Stimulated activated CD8-positive, alpha-beta memory T cell treated with anti-CD3 and anti-CD28 coated beads, Interleukin-15, amount 100 ng/mL, for 1 hour (primary cell): ENCODE measurements at regions not wholly inside any gene's neighbourhood (a gene's known extent, or its start where the extent isn't known, plus 50 kb on each side); places are given as distances from the start of the nearest gene placed in this dataset.

Source experiments
- DNase-seq: peaks from one replicate; pipeline ENCODE4 v3.0.0-alpha.2; 2020; ENCODE audit warnings: low read depth

DNA sequence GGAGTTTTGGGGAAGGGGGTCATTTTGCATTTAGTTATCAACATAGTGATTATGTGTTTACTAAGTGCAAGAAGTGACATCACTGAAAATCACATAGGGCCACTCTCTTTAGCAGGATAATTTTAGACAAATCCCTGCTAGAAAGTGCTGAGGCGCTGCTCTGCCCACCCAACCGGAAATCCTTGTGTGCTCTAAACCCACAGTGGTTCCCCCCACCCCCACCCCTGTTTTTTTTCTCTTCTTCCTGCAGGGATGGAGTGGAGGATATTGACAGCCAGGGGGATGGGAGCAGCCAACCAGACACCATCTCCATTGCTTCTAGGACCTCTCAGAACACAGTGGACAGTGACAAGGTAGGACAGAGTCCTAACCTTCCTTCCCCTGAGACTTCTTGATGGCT lies 234.2 kb upstream of the UMPS start:
- DNase-seq: no peak

DNA sequence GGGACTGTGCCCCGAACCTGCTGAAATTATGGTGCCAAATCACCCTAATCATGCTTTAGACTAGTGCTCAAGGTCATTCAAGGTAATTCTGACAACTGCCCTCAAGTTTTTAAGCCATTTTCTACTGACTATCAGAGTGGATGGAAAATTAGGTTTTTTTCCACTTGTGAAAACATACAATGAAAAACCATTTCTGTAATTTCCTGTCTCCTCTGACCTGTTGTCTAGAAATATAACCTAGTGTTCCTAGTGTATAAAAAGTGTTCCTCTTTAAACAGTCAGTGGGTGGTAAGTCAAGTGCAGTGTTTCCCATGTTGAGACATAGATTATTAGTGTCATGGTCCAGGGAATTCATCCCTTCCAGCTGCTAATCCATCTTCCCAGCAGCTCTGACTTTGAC lies 232.8 kb upstream of the UMPS start:
- DNase-seq: no peak

DNA sequence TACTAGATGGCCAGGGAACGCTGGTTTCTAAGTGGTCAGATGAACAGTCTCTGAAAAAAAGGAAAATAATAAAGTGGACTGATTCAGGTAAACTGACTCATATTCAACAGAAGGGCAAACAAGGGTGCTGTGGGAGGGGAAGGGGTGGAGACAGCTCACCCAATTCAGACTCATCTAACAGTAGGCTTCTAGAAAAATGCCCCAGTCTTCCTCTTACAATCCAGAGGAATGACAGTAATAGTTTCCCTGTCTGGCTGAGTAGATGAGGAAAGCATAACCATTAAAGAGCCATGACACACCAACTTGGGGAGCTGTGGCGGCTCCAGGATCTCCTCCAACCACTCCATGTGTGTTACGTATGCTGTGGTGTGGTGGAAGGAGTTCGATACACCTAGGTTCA lies 231.4 kb upstream of the UMPS start:
- no peak for DNase-seq

DNA sequence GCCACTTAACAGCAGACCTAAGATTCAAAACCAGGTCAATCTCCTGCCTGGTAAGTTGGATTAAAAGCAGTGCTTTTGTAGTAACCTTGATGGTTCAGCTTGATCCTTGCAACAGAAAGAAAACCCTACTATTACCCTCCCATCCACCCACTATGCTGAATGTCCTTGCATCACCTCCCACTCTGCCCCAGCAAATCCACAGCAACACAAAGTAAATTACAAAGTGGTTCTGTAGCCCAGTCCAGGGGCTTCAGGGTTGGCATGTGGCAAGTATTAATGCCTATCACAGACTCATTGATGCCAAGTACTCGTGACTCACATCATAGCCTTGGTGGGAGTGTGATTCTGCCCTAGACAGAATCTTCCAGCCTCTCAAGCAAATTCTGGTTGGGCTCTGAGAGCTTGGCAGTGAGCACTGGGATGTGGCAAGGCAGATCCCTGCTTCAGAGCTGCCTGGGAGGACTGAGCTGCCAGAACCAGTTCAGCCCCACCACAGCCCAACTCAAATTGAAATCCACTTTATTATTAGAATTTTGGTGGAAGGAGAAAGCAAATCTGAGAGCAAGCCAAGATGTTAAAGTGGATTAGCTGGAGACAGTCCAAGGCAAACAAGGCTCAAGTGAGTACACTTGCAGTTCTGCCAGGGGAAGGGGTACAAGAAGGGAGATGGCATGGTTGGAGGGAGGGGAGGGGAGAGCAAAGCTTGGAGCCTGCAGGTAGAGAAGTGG lies 225.8 kb upstream of the UMPS start:
- no peak for DNase-seq

DNA sequence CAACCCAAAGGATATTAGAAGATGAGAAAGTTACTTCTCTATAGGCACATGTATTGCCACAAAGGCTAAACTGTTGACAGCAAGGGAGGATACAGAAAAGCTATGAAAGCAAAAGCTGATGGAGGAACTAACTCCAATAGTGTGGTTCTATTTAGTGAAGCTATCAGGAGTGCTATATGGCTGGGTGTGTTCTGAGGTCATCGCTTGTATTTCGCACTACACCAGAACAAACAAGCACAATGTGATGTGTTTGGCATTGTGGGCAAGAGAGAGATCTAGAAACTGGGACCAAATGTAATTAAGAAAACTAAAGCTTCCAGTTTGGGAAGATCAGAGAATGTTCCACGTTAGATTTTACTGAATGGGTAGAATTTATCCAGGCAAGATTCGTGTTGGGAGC lies 220.4 kb upstream of the UMPS start:
- DNase-seq: no peak

DNA sequence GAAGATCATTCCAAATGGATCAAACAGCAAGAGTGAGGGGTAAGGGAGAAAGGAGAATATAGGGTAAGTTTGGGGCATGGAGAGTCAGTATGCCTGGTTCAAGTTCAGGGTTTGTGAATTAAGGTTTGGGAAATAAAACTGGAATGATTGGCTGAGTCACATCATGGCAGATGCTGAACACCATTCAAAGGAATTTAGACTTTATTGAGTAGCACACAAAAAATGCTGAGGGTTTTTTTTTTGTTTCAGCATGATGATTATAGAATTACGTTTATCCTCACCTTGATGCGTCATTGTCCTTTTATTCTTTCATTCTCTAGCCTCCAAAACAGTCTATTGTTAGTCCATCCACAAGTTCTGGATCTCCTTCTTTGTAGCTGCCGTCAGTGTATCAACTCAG lies 220.0 kb upstream of the UMPS start:
- no peak for DNase-seq

DNA sequence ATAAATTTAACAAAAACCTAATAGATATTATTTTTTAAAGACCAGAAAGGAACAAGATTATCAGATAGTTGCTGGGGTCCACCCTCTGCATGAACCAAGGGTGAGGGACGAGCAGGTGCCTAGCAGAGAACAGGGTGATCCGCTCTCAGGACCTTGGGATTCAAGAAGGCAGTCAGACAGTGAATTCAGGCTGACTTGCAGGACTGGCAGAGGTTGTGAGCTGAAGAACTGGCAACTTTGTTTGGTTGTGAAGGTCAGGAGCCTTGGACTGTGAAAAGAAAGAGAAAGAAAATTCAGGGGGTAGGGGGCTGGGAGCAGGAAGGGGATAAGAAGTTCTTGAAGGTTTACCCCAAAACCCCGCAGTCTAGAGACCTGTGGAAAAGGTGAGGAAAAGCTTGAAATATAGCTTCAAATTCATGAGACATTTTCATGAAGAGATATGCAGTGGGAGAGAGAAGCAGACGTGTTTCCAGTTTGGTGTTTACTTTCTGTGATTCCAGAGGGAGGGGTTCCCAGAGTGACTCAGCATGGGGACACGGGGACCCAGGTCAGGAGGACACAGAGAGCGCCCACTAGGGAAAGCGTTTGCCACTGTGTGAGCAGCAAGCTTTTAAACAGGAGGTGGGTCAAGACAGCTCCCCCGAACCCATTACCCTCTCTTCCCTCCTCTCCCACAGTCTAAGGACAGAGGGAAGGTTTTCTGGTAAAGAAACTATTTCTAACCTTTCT lies 217.2 kb upstream of the UMPS start:
- DNase-seq: no peak

DNA sequence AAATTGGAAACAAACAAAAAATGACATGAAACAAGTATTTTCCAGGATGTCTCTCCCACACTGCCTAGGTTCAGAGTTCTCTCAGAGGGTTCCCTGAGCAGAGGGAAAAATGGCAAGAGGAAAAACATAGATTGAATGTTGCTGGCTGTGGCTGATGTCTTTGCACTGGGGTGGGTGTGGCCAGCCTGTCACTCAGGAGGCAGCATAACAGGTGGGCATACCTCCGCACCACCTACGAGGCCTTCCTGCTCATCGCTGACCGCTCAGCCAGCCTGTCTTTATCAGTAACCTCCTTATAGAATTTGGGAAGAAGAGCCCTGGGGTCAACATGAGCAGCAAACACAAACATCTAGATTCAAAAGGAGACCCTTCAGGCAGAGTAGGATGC lies 216.6 kb upstream of the UMPS start:
- no peak for DNase-seq

DNA sequence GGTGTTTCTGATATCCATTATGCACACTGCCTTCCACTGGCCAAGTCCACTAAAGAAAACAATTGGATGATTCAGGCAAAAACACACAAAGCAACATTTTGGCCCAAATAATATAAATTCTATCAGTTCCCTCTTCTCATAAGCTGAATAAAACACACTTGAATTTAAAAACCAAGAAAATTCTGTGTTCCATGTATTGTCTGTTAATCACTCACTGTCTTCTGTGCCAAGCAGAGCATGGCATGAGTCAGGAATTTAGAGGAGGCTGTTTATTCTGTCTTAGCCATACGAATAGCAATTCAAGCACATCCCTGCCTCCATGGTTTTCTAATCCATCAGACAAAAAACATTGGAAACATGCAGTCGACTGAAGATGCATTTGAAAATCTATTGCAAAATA lies 215.6 kb upstream of the UMPS start:
- no peak for DNase-seq

DNA sequence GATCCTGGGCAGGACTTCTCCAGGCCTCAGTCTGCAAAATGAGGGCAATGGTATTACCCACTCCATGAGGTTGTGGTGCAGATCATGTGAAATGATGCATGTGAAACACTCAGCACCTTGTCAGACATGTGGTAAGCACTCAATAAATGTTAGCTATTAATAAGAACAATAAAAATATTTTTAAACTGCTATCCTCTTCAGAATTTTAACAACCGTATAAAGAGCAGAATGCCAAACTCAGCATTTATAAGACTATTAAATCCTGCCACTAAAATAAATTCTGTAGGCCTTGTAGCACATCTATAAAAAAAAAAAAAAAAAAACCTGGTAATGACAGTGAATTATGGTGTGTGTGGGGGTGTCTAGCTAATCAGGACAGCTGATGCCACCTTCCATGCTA lies 213.9 kb upstream of the UMPS start:
- DNase-seq: no peak

DNA sequence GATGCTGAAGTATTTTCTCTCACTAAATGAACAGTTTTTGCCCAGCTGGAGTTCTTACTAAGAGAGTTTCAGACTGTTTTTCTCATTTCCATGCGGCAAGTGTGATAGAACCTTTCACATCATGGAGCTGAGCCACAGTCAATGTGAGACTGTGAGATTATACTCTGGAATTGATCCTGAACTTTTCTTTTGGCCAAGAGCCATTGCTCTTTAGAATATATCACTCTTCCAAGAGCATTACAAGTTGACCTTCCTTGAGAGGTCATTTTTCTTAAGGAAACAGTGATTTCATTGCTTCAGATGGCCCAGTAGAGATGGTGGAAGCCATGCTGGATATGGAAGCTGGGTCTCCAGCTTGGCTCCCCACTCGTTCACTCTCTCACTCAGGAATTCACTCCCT lies 212.9 kb upstream of the UMPS start:
- no peak for DNase-seq

DNA sequence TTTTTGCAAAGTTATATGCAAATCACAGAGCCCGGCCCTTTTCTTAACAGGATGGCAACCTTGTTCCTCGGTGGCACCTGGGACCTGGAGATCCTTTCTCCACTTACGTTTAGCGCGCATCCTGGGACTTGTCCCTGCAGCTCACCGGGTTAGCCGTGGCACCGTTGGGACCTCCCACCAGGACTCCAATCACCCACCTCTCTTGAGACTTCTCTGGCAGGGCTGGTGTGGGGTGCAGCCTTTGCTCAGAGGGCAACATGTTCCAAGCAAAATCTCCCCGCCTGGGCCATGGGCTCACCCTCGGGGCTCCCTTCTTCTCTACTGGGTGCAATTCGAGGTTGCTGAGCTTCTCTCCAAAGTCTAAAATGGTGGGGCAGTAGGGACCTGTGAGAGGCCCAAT lies 211.9 kb upstream of the UMPS start:
- no peak for DNase-seq

DNA sequence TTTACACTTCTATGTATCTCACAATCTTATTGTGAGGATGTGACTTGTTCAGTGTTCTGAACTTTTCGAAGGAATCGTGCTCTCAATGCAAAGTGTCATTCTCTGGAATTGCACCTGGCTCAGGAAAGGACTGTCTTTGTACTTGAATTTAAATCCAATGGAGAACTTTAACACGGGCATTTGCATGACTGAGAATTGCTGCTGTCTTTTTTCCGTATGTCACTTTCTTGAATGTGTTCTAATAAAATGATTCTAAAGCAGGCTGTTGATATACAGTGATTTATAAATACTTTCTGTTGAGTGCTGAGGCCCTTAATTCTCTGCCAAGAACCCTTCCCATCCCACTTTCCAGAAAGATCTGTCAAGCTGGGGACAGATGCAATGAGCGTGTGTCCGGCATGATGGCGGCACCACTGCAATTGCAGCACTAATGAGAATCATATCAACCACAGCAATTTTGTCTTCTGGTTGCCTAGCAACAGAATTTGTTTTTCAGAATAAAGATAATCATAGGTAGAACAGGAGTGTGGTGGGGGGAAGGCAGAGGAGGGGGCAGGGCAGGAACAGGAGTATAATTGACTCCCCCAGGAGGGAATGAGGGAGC lies 210.6 kb upstream of the UMPS start:
- no peak for DNase-seq

DNA sequence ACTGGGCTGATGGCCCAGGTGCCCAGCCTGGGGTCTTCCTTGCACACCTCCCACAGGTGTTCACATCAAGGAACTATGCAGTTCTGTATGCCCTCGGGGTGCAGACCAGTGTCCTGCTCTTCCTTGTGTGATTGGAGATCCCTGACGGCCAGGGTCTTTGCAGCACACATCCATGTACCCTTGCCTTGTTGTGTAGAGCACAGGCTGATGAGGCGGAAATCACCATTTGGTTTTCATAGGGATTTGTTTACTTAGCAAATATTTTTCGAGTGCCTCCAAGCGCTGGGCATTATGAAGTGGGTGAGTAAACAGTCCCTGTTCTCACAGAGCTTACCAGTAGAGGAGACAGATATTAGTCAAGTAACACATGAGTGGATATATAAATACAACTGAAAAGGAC lies 209.3 kb upstream of the UMPS start:
- DNase-seq: no peak

DNA sequence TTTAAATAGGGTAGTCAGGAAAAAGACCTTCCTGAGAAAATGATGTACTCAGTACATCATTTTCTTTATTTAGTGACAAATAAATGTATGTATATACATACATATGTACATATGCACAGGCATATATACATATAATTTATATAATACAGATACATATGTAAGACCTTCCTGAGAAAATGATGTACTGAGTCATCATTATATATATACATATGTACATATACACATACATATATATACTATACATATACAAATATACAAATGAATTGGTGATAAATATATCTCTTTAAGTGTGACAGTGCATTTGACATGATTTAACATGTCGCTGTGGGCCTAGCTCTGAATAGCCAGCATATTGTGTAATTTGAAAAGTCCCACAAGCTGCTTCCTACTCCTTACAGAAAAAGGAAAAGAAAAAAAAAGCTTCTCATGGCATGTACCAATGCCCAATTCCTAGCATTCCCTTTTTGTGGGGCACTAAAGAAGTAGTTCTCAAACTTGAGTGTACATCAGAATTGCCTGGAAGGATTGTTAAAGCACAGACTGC lies 208.1 kb upstream of the UMPS start:
- DNase-seq: no peak

DNA sequence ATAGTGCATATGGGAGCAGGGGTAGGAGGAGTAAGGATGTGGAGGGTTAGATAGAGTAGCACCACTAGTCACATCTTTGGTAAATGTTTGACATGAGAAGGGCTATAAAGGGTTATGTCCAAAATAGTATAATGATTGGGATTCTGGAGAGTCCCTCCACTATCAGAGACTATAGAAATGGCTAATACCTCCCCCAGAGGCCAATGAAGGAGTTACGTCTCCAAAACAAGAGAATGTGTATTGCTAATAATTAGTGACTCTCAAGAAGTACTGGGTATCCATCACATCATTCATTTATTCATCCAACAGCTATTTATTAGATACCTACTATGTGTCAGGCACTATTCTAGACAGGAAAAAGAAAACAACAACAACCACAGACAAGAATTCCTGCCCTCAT lies 203.7 kb upstream of the UMPS start:
- no peak for DNase-seq

DNA sequence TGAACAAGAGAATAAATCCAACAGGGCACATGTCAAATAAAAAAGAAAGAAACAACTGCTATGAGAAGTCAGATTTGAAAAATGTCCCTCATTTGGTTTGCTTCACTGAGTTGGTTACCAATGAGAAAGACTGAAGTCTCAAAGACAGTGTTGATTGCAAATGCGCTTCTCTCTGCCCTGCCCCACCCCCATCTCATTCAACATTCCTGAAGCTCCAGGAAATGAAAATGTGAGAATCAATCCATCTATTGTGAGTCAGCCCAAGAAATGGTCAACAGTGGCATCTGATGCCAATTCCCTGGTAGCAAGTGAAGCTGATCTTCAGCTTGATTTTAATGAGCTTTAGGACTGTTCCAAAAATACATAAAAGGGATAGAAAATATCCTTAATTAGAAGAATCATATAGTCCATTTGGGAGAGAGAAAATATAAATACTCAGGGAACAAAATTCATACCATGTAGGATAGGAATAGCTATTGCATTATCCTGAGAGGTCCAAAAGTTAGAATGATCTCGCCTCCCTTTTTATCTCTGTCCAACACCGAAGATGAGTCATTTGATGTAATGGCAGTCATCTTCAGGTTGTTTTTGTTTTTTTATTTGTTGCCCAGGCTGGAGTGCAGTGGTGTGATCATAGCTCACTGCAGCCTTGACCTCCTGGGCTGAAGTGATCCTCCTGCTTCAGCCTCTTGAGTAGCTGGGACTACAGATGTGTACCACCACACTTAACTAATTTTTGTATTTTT lies 200.3 kb upstream of the UMPS start:
- no peak for DNase-seq

DNA sequence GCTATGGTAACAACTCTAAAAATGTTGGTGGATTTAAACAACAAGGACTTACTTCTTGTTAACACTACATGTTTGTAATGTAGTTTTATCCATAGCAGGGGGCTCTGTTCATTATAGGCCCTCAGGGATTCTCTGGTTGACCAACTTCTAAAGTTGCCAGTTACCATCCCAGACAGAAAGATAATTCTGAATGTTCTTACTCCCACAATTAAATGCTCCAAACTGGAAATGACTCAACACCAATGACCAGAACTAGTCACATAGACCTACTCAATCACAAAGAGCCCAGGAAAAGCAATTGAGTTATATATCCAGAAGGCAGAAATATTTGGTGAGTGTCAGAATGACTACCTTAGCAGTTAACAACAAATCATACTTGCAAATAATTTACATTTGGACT lies 199.3 kb upstream of the UMPS start:
- no peak for DNase-seq

DNA sequence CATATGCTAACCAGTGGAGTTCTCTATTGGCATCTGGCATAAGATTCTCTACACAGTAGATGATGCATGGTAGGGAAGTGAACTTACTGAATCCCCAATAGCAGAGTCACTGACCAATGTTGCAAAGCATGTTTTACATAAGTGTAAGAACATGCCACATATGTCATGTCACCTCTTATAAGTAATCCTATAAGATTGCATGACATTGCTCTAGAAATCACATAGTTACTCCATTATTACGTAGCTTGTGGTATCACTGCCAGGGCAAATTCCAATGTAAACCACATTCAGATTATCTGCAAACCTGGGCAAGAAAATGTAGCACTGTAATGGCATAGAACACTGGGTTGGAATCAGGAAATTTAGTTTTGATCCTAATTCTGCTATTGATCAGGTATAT lies 198.2 kb upstream of the UMPS start:
- no peak for DNase-seq

DNA sequence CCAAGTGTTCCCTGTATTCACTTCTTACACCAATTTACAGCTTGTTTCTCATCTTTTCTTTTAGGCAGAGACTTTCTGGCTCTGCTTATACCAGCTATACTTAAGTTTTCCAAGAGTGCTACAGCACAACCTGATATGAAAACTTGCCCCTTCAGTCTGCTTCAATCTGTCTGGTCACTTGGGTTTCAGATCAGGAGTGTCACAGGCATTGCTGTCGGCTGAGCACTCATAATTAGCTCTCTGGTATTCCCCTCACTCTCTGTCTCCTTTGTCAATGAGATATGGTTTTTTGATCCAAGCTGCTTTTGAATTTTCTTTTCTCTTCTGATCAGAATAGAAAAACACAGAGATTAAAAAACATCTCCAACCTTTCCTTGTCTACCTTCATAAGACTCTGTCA lies 194.9 kb upstream of the UMPS start:
- no peak for DNase-seq

DNA sequence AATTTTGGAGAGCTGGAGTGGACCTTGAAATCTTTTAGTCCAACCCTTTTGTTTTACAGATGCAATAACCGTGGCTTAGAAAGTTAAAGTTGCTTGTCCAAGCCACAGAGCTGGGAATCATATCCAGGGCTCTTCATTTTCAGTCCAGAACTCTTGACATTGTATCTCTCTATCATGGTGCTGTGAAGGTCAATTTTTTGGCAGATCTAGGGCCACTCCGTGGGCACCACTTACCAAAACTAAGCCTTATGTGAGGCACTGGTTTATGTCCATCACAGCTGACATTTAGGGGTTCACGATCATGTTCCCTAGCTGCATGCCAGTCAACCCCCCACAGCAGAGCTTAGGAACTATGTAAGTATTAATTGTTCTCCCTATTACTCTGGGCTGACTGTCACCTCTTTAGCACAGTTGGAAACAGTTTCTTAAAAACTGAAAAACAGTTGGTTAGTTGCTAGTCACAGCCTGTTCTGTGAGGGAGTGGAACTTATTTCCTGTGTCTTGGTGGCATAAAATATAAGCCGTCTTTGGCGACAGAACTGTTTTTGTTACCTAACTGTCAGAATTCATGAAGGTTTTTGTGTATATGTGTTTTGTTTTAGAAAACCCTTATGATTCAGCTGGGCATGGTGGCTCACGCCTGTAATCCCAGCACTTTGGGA lies 189.6 kb upstream of the UMPS start:
- DNase-seq: no peak

DNA sequence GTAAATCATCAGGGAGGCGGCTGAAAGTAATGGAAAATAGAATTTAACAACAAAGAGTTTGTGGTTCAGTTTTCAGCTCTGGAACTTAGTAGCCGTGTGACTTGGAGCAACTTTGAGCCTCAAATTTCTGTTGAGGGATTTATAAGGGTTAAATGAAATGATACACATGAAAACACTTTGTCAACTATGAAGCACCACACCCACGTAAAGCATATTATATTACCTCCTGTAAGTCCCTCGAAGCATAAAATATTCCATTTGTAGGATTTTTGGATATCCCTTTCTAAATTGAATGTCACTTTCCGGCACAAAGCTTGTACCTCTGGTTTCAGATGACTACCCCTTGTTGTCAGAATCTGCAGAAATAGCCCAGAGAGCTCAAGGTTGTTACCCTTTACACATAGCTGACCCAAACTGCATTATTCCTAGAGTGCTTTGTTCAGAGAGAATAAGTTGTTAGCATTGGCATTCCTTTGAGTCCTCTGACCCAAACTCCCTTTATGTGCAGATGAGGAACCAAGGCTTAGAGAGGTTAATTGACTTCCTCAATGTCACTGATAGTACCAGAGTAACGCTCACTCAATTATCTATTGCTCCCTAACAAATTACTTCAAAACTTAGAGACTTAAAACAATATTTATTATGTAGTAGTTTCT lies 187.9 kb upstream of the UMPS start:
- DNase-seq: no peak
